DMS153 treated with DMSO at 0.1 percent for 48 hours (cell line): ENCODE measurements at regions not wholly inside any gene's neighbourhood (a gene's known extent, or its start where the extent isn't known, plus 50 kb on each side); places are given as distances from the start of the nearest gene placed in this dataset.

Source experiments
- DNase-seq: peaks from one replicate; lab custom pipeline; 2025; ENCODE audit not compliant: unreplicated experiment; lab: John Stamatoyannopoulos, UW

GRCh38 chr4:188812644-188813043 lies 673.4 kb downstream of the TRIML1 start:
- DNase-seq: no peak

GRCh38 chr4:188818300-188818699 lies 679.1 kb downstream of the TRIML1 start:
- no peak for DNase-seq

GRCh38 chr4:188819233-188819632 lies 680.0 kb downstream of the TRIML1 start:
- no peak for DNase-seq

DNA sequence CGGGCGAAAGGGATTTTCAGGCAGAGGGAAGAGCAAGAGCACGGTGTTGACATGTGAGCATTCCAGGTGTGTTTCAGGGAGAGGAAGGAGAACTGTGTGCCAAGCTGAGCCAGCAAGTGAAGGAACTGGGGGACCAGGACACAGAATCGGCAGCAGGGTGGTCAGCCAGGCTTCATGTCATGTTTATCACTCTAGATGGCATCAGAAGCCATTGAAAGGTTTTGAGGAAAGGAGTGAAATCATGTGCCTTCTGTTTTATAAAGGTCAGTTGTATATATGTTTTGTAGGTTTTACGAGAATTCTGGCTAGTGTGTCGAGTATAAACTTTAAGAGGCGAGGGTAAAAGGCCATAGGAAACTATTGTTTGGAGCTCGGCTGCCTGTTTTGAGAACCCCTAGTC lies 682.3 kb downstream of the TRIML1 start:
- no peak for DNase-seq

DNA sequence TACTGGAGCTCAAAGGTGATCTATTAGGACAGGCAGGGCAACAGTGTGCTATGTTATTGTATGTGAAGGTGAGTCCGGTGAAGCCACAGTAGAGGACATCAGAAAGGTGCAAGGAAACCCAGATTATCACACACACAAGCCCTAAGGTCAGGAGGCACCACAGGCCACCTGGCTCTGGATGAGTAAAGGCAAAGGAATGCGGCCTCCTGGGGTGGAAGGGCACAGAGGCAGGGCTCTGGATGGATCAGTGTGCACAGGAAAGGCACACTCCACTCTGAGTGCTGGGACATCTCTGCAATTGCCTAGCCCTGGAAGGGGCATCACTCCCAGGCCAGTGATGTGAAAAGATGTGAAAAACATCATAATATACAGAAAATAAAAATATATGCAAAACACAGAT lies 683.5 kb downstream of the TRIML1 start:
- DNase-seq: no peak

GRCh38 chr4:188824553-188824952 lies 685.3 kb downstream of the TRIML1 start:
- no peak for DNase-seq

DNA sequence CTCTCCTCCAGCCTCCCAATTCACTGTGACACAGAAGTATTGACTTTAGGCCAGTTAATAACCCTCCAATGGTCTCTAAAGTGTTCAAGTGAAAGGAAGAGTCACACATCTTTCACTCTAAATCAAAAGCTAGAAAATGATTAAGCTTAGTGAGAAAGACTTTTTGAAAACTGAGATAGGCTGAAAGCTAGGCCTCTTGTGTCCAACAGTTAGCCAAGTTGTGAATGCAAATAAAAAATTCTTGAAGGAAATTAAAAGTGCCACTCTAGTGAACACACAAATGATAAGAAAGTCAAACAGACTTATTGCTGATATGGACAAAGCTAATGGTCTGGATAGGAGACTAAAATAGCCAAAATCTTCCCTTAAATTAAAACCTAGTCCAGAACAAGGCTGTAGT lies 687.2 kb downstream of the TRIML1 start:
- DNase-seq: no peak

GRCh38 chr4:188839704-188840103 lies 700.5 kb downstream of the TRIML1 start:
- DNase-seq: peak; percentile 25

GRCh38 chr4:188841523-188841922 lies 702.3 kb downstream of the TRIML1 start:
- DNase-seq: no peak

GRCh38 chr4:188854436-188854835 lies 715.2 kb downstream of the TRIML1 start:
- no peak for DNase-seq

GRCh38 chr4:188858696-188859095 lies 719.5 kb downstream of the TRIML1 start:
- no peak for DNase-seq

GRCh38 chr4:188864741-188865140 lies 725.5 kb downstream of the TRIML1 start:
- no peak for DNase-seq

DNA sequence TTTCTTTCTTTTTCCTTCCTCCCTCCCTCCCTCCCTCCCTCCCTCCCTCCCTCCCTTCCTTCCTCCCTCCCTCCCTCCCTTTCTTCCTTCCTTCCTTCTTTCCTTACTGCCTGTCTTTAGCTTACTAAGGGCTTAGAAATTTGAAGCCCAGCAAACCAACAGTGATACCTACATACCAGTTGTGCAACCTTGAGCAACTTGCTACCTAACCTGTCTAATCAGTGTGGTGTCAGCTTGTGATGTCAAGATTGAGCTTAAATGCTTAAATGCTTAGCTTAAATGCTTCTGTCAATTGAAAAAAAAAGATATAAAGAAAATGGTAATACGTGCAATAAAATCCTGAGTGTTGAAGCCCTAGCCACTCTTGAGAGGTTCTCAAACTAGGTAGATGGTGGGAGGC lies 728.6 kb downstream of the TRIML1 start:
- DNase-seq: no peak

DNA sequence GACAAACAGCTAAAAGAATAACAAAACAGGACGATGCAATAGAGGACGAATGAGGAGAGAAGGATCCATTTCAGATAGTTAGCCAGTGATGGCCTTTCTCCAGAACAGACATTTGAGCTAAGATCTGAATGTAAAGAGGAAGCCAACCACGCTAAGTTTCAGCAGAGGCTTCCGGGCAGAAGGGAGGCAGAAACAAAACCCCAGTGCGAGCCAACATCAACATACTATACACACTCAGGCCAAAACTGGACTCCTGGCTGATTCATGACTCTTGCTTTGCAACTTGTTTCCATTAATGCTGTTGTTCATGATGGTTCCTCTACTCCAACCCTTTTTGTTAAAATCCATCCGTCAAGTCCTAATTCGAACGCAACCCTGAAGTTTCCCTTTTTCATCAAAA lies 730.3 kb downstream of the TRIML1 start:
- no peak for DNase-seq

GRCh38 chr4:188872809-188873208 lies 733.6 kb downstream of the TRIML1 start:
- DNase-seq: no peak

DNA sequence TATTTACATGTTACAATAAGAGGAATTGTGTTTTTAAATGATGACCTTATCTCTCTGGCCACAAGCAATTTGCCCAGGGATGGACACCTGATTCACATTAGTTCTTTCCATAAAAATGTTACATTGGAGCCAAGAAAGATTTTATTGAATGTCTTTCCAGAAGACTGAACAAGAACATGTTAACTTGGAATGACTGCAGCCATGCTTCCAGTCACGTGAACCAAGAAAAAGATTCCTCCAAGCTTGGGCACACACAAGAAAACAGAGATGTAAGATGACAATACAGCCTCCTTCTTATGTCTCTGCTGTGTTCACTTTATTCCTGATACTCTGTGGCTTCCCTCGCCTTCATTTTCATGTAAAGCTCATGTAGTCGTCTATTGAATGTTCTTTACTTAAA lies 737.6 kb downstream of the TRIML1 start:
- no peak for DNase-seq

GRCh38 chr4:188879598-188879997 lies 740.4 kb downstream of the TRIML1 start:
- no peak for DNase-seq

DNA sequence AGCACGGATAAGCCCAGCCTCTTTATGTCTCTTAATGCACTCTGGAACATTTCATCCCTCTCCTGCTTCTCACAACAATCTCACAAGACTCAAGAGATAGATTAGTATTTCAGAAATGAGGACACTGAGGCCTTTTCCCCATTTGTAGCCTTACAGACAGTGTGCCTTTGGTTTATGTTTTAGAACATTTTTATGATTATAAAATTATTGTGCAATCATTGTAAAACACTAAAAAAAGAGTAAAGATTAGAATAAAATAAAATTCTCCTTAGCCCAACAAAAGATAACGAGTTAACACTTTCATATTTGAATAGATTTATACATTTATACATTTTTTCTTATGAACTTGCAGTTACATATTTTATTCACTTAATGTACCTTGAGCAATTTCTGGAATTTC lies 748.7 kb downstream of the TRIML1 start:
- no peak for DNase-seq

GRCh38 chr4:188892837-188893236 lies 753.6 kb downstream of the TRIML1 start:
- DNase-seq: no peak

- DNase-seq: no peak
Measured at GRCh38 chr4:188903986-188904385, 764.7 kb downstream of the TRIML1 start.

GRCh38 chr4:188904617-188905016 lies 765.4 kb downstream of the TRIML1 start:
- no peak for DNase-seq

DNA sequence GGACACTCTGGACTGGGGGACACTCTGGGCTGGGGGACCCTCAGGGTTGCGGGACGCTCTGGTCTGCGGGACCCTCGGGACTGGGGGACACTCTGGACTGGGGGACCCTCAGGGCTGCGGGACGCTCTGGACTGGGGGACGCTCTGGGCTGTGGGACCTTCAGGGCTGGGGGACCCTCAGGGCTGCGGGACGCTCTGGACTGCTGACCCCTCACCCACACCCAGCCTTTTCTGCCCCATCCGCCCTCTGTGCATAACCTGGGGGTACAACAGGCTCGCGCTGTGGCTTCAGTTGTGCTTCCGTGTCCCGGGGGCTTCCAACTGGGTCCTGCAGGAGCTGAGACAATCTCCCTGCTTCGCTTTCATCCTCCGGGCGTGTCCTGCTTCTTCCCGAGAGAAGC lies 766.0 kb downstream of the TRIML1 start:
- no peak for DNase-seq

DNA sequence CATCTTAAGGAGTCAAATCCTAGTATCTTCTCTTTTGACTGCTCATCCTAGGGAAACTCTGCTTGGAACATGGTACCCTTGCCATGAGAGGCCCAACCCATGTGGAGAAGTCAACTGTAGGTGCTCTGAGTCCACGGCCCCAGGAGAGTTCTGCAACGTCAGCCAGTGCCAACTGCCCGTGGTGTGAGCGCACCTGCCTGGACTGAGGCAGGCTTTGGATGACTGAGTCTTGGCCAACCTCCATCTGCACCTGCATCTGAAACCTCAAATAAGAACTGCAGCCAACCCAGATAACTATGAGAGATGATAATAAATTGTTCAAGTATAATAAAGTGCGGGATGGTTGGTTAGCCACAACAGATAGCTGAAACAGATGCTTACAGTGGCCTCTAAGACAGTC lies 772.0 kb downstream of the TRIML1 start:
- DNase-seq: no peak

DNA sequence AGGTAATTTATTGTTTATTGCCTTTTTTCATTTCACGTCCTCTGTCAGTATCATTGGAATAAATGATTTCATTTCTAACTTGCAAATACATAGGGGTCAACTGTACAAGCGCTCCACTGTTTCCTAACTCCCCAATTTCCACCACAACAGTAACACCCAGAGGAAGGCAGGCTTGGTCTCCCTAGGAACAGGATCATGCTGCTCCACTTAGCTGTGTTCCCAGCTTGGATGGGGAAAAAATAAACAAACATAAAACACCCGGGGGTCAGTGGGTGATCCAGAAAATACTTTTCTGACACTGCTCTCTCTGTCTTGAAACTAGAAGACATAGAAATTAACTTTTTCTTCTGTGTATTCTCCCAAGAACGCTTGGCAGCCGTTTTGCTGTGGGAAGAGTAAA lies 772.5 kb downstream of the TRIML1 start:
- no peak for DNase-seq
